Prostate gland (tissue), 2 donors: ENCODE measurements at regions not wholly inside any gene's neighbourhood (a gene's known extent, or its start where the extent isn't known, plus 50 kb on each side); places are given as distances from the start of the nearest gene placed in this dataset.

ENCODE experiments used
- DNase-seq: peaks from one replicate; pipeline ENCODE4 v3.0.0-alpha.2; 2019; ENCODE audit warnings: low spot score
- H3K27ac ChIP-seq, 2 donors: fragments of 200-600 bp; sonication (generic); 2 replicates each; pipeline ENCODE4 v1.5.1; 2017 to 2019
- H3K27me3 ChIP-seq: fragments of 200-600 bp; sonication (generic); replicated peaks from 2 replicates; pipeline ENCODE4 v1.5.1; 2019; ENCODE audit not compliant: insufficient read depth
- H3K36me3 ChIP-seq, 2 donors: fragments of 200-600 bp; sonication (generic); 1 replicate in 1 of 2; 2 replicates in 1 of 2; pipeline versions ENCODE4 v1.5.1 to v1.8.1; 2017 to 2019
- H3K4me1 ChIP-seq: fragments of 200-600 bp; sonication (generic); replicated peaks from 2 replicates; pipeline ENCODE4 v1.5.1; 2019
- H3K4me3 ChIP-seq, 2 donors: fragments of 200-600 bp; sonication (generic); 2 replicates each; pipeline ENCODE4 v1.5.1; 2017 to 2019
- H3K9me3 ChIP-seq: fragments of 200-600 bp; sonication (generic); 2 replicates; pipeline ENCODE4 v1.5.1; 2017
- CTCF ChIP-seq, 4 experiments: fragments of 200-600 bp in 2 of 4; fragments of 450-650 bp in 2 of 4; sonication (generic) in 2 of 4; IDR thresholded peaks; 1 replicate in 3 of 4; 2 replicates in 1 of 4; pipeline ENCODE4 v1.5.1; 2016 to 2019; ENCODE audit warnings: antibody characterized with exemption in 4 of 4, mild to moderate bottlenecking in 2 of 4, moderate library complexity in 2 of 4
- POLR2A ChIP-seq: fragments of 450-650 bp; IDR thresholded peaks from one replicate; pipeline ENCODE4 v1.6.1; 2016; ENCODE audit warnings: antibody characterized with exemption, mild to moderate bottlenecking
- POLR2AphosphoS5 ChIP-seq: sonication (generic); formaldehyde crosslinking; IDR thresholded peaks from one replicate; pipeline ENCODE4 v1.6.1; 2017; ENCODE audit warnings: antibody characterized with exemption
- WGBS: methylation state at CpG from one replicate; pipeline ENCODE4 v1.1.5; 2018; 5-methylcytosine and 5-hydroxymethylcytosine counted together
- intact Hi-C: fragments of 100-400 bp; cut with DNase I; formaldehyde crosslinking; loops from one replicate; pipeline ENCODE4 v1.14.2; 2022

DNA sequence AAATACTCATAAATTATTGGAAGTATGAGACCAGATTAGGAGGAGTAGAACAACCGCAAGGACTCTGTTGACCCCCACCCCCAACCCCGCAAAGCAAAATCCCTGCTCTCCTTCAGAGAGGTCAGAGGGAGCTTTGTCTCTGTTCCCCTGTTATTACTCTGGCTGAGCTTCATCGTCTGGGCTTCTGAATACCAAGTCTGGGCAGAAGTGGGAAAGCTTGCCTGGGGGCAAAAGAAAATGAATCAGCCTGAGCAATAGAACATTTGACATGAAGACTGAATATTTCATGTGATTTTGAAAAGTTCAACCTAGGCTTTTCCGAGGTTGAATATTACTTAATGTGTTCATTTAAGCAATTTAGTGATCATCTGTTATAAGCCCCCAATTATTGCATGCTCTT, 114.6 kb upstream of the ARHGAP28 start:
- Histone ChIP-seq H3K27ac (no peak overlapping the region), H3K27me3 (no peaks in the 10 kb centered on the region), H3K36me3 (no peaks in the 10 kb centered on the region), H3K4me3 (no peak overlapping the region), H3K4me1 (no peaks in the 10 kb centered on the region), H3K9me3 (no peaks in the 10 kb centered on the region)
- no peak for DNase-seq
- intact Hi-C loops: no loop called here
- TF ChIP-seq POLR2A: no peak
- no peak for TF ChIP-seq CTCF (IDR thresholded peaks at IDR 0.05)
- no peak for TF ChIP-seq POLR2AphosphoS5
- 92% methylated on average over 4 of the region's 4 CpGs for WGBS

DNA sequence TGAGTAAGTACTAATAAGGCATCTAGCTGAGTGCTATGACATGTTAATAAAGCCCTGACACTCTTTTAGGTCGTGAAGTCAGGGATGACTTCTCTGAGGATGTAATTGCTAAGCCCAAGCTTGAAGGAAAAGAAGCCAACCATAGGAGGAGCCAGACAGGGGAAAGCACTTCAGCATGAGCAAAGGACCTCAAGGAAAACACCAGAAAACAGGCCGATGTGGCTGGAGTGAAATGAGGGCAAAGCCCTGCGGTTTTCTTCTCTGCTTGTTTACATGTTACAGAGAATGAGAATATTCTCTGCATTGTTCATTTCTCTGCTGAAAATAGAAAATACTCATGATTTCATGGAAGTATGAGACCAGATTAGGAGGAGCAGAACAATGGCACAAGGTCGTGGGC, 112.5 kb upstream of the ARHGAP28 start:
- H3K4me3 ChIP-seq: no peak overlapping the region
- H3K4me1 ChIP-seq: no peaks in the 10 kb centered on the region
- intact Hi-C loops: no loop called here
- TF ChIP-seq POLR2A (no peak), POLR2AphosphoS5 (no peak), CTCF (IDR thresholded peaks at IDR 0.05) (no peak)
- no peak for DNase-seq
- no peaks in the 10 kb centered on the region for H3K9me3 ChIP-seq
- WGBS: 88% methylated on average over 4 of the region's 4 CpGs
- H3K27ac ChIP-seq: no peak overlapping the region
- no peaks in the 10 kb centered on the region for H3K27me3 ChIP-seq
- H3K36me3 ChIP-seq: no peaks in the 10 kb centered on the region

GRCh38 chr18:6621437-6621836, 108.1 kb upstream of the ARHGAP28 start:
- Histone ChIP-seq H3K4me3 (no peak overlapping the region), H3K27me3 (no peaks in the 10 kb centered on the region), H3K9me3 (no peaks in the 10 kb centered on the region), H3K36me3 (no peaks in the 10 kb centered on the region), H3K4me1 (no peaks in the 10 kb centered on the region), H3K27ac (no peak overlapping the region)
- no peak for DNase-seq
- intact Hi-C loops: no loop called here
- 79% methylated on average over 4 of the region's 4 CpGs for WGBS
- TF ChIP-seq POLR2A (no peak), POLR2AphosphoS5 (no peak), CTCF (IDR thresholded peaks at IDR 0.05) (no peak)

DNA sequence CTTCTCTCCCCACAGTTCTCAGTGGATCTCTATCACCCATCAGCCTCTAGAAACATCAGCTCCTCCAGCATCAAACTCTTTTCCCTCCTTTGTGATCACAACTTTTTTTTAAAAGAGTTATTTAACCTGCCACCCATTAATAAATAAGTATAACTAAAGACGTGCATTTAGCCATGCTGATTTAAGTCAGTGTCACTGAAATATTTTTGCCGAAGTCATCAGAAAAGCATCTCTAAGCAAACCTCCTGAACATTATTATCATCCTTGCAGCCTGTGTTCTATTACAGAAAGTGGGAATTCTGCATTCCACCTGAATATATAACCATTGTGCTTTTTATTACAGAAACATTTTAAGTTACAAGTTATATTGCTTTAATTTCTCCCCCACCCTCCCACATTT, 106.2 kb upstream of the ARHGAP28 start:
- WGBS: 59% methylated on average over 2 of the region's 2 CpGs
- Histone ChIP-seq H3K9me3 (no peaks in the 10 kb centered on the region), H3K4me1 (no peaks in the 10 kb centered on the region), H3K4me3 (no peak overlapping the region), H3K27me3 (no peaks in the 10 kb centered on the region), H3K36me3 (no peaks in the 10 kb centered on the region), H3K27ac (no peak overlapping the region)
- intact Hi-C loops: no loop called here
- no peak for TF ChIP-seq POLR2AphosphoS5
- TF ChIP-seq POLR2A: no peak
- no peak for TF ChIP-seq CTCF (IDR thresholded peaks at IDR 0.05)
- DNase-seq: no peak

DNA sequence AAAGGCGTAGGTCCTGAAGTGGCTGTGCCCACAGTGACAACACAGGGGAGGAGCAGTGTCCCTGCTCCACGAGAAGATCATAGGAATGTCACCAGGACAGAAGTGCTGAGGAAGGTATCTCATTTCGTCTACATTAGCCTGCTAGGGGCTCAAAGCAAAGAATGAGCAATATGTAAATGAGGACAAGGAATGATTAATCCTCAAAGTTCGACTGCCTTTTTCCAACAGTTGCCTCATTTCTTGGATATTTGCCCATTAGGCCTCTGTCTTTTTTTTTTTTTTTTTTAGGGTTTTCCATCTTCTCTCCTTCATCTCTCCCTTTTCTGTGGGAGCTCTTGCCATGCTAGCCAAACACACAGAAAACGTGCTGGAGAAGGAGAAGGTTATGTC, 105.2 kb upstream of the ARHGAP28 start:
- no peak for DNase-seq
- Histone ChIP-seq H3K36me3 (no peaks in the 10 kb centered on the region), H3K9me3 (no peaks in the 10 kb centered on the region), H3K4me1 (no peaks in the 10 kb centered on the region), H3K4me3 (no peak overlapping the region), H3K27ac (no peak overlapping the region), H3K27me3 (no peaks in the 10 kb centered on the region)
- intact Hi-C loops: no loop called here
- 48% methylated on average over 5 of the region's 5 CpGs for WGBS
- TF ChIP-seq POLR2A (no peak), POLR2AphosphoS5 (no peak)
